PC-3 (cell line): ENCODE measurements at regions not wholly inside any gene's neighbourhood (a gene's known extent, or its start where the extent isn't known, plus 50 kb on each side); places are given as distances from the start of the nearest gene placed in this dataset.

Source experiments
- ATAC-seq: fragments of 200-7000 bp; cut with Tn5 transposase; 2 replicates; pipeline ENCODE4 v1.9.1; 2020; ENCODE audit warnings: mild to moderate bottlenecking, moderate library complexity
- BruUV-seq: library from RNA; stranded (reverse); fragments of 400-500 nt; replicated peaks from 2 replicates; lab custom pipeline; 2021; lab: Mats Ljungman, UMichigan
- CTCF ChIA-PET: fragments of 300-600 bp; sonication (Branson Sonifier 250); formaldehyde crosslinking; loops from one replicate; lab custom pipeline; 2022; ENCODE audit warnings: antibody characterized with exemption; lab: Charles Lee
- POLR2A ChIA-PET: fragments of 300-600 bp; sonication (Branson Sonifier 250); formaldehyde crosslinking; loops from one replicate; lab custom pipeline; 2022; ENCODE audit warnings: antibody characterized with exemption; ENCODE audit not compliant: unreplicated experiment; lab: Charles Lee
- DNase-seq: peaks from one replicate; pipeline ENCODE4 v3.0.0-alpha.2; 2015
- H2AFZ ChIP-seq: fragments of 300-600 bp; sonication (generic); 2 replicates; pipeline ENCODE4 v1.6.0; 2016; ENCODE audit warnings: antibody characterized with exemption, low read length
- H3F3A ChIP-seq: fragments of 300-600 bp; sonication (generic); one replicate; pipeline ENCODE4 v1.6.0; 2017; ENCODE audit warnings: antibody characterized with exemption, low read length, control low read depth, mild to moderate bottlenecking; ENCODE audit not compliant: unreplicated experiment
- H3K27ac ChIP-seq: fragments of 300-600 bp; sonication (generic); 2 replicates; pipeline ENCODE4 v1.5.1; 2016; ENCODE audit warnings: mild to moderate bottlenecking, low read length
- H3K27me3 ChIP-seq: fragments of 300-600 bp; sonication (generic); 2 replicates; pipeline ENCODE4 v1.6.1; 2016; ENCODE audit warnings: low read length, mixed read lengths
- H3K36me3 ChIP-seq: fragments of 300-600 bp; sonication (generic); 2 replicates; pipeline ENCODE4 v1.6.1; 2016; ENCODE audit warnings: low read depth, mixed run types, low read length, mixed read lengths
- H3K4me1 ChIP-seq: fragments of 300-600 bp; sonication (generic); 2 replicates; pipeline ENCODE4 v1.5.1; 2016; ENCODE audit warnings: low read length; ENCODE audit not compliant: insufficient read depth
- H3K4me2 ChIP-seq: fragments of 300-600 bp; sonication (generic); 2 replicates; pipeline ENCODE4 v1.6.0; 2016; ENCODE audit warnings: low read length
- H3K4me3 ChIP-seq: fragments of 300-600 bp; sonication (generic); 2 replicates; pipeline ENCODE4 v1.5.1; 2016; ENCODE audit warnings: mild to moderate bottlenecking, low read length, mixed read lengths
- H3K79me2 ChIP-seq: fragments of 300-600 bp; sonication (generic); 2 replicates; pipeline ENCODE4 v1.6.1; 2017; ENCODE audit warnings: low read length, mixed read lengths
- H3K9ac ChIP-seq: fragments of 300-600 bp; sonication (generic); 2 replicates; pipeline ENCODE4 v1.6.0; 2016; ENCODE audit warnings: mild to moderate bottlenecking, low read length
- H3K9me2 ChIP-seq: fragments of 300-600 bp; sonication (generic); replicated peaks from 2 replicates; pipeline ENCODE4 v1.6.1; 2016; ENCODE audit warnings: mixed run types, low read length, mixed read lengths
- H3K9me3 ChIP-seq: fragments of 300-600 bp; sonication (generic); 2 replicates; pipeline ENCODE4 v1.6.1; 2016; ENCODE audit warnings: low read length, mixed read lengths
- H4K20me1 ChIP-seq: fragments of 300-600 bp; sonication (generic); 2 replicates; pipeline ENCODE4 v1.6.1; 2016; ENCODE audit warnings: low read length, mixed read lengths
- CTCF ChIP-seq: fragments of 300-600 bp; sonication (generic); conservative IDR thresholded peaks from 2 replicates; pipeline ENCODE4 v1.5.1; 2017; ENCODE audit warnings: antibody characterized with exemption, low read depth, mild to moderate bottlenecking, low read length
- EZH2 ChIP-seq: fragments of 300-600 bp; sonication (generic); IDR thresholded peaks from one replicate; pipeline ENCODE4 v1.6.1; 2017; ENCODE audit warnings: antibody characterized with exemption, mild to moderate bottlenecking, low read length; ENCODE audit not compliant: unreplicated experiment
- EZH2phosphoT487 ChIP-seq: fragments of 300-600 bp; sonication (generic); IDR thresholded peaks from 2 replicates; pipeline ENCODE4 v1.6.1; 2018; ENCODE audit warnings: mild to moderate bottlenecking, antibody characterized with exemption, low read length, borderline replicate concordance
- intact Hi-C: fragments of 100-400 bp; cut with micrococcal nuclease; formaldehyde crosslinking; loops from 2 replicates; pipeline ENCODE4 v1.9.0; 2023

GRCh38 chr7:155927905-155928304, 115.6 kb upstream of the SHH start:
- POLR2A ChIA-PET = no interaction called here
- Histone ChIP-seq H3K9me2 (no peaks in the 10 kb centered on the region), H2AFZ (no peak overlapping the region), H3K4me1 (no peaks in the 10 kb centered on the region), H3K36me3 (no peaks in the 10 kb centered on the region), H3K27ac (no peak overlapping the region), H3K9me3 (no peaks in the 10 kb centered on the region), H3K4me3 (no peak overlapping the region), H3F3A (no peaks in the 10 kb centered on the region), H4K20me1 (no peaks in the 10 kb centered on the region), H3K9ac (no peak overlapping the region), H3K4me2 (no peak overlapping the region), H3K27me3 (no peaks in the 10 kb centered on the region), H3K79me2 (no peaks in the 10 kb centered on the region)
- intact Hi-C loops = no loop called here
- ATAC-seq = no peak
- TF ChIP-seq CTCF = no peak
- TF ChIP-seq EZH2phosphoT487 = no peak
- no peak for TF ChIP-seq EZH2
- no TSS peak for BruUV-seq
- no peak for DNase-seq
- CTCF ChIA-PET = no interaction called here

- H4K20me1 ChIP-seq = no peaks in the 10 kb centered on the region
- BruUV-seq = no TSS peak
- TF ChIP-seq CTCF (no peak), EZH2 (no peak), EZH2phosphoT487 (no peak)
- H3F3A ChIP-seq = no peaks in the 10 kb centered on the region
- ChIA-PET POLR2A (interaction anchor here (0.6 kb wide), 1 partner anchor 48 kb away, joined by 5 read pairs; no protein-coding TSS in a partner anchor), CTCF (no interaction called here)
- DNase-seq = no peak
- no peak overlapping the region for H2AFZ ChIP-seq
- no peak for ATAC-seq
- intact Hi-C loops = no loop called here
- H3K4me2 ChIP-seq = no peak overlapping the region
- no peaks in the 10 kb centered on the region for H3K9me2 ChIP-seq
- no peak overlapping the region for H3K4me3 ChIP-seq
- peaks cover 17% of the 10 kb centered on the region for H3K4me1 ChIP-seq
- H3K27me3 ChIP-seq = no peaks in the 10 kb centered on the region
- no peak overlapping the region for H3K27ac ChIP-seq
- no peaks in the 10 kb centered on the region for H3K9me3 ChIP-seq
- no peaks in the 10 kb centered on the region for H3K79me2 ChIP-seq
- H3K9ac ChIP-seq = no peak overlapping the region
- H3K36me3 ChIP-seq = no peaks in the 10 kb centered on the region
Measured at GRCh38 chr7:155925682-155926081, 113.4 kb upstream of the SHH start.

DNA sequence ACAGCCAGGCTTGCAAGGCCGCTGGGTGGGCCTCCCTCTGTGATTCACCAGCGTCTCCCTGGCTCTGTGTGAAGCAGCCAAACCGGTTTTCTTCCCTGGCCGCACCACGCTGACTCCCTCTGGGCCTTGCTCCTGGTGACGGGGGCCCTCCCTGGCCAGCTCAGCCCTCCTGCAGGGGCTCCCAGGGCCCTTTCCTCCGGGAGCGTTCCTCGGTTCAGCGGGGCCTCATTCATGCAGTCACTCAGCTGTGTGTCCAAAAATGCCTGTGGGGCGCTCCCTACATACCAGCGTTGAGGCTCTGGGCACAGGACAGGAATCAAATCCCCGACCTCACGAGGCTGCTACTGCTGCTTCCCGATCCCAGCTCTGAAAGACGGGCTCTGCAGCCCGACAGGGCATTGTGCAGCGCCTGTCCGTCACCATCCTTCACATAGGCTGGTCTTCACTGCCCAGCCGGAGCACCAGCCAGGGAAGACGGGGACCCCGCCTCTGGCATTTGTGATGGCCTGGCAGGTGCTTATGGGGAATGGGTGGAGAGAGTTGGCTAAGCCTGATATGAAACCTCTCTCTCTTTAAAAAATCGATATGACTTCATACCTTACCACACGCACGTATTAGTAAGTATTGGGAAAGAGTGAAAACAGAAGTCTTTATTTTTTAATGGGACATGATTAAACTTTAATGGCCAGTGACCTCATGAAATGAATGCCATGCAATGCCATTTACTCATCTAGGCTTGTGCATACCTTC, 110.0 kb upstream of the SHH start:
- Histone ChIP-seq H3K4me3 (no peak overlapping the region), H3K36me3 (no peaks in the 10 kb centered on the region), H3K9me2 (no peaks in the 10 kb centered on the region), H2AFZ (peak overlapping the region; percentile 47; the same call in 1 of the 2 replicates), H3F3A (no peaks in the 10 kb centered on the region), H3K9ac (peak overlapping the region; percentile 48; the same call in 1 of the 2 replicates), H3K9me3 (no peaks in the 10 kb centered on the region), H3K4me1 (peaks cover 48% of the 10 kb centered on the region), H3K4me2 (peak overlapping the region; percentile 73), H4K20me1 (no peaks in the 10 kb centered on the region), H3K27me3 (no peaks in the 10 kb centered on the region), H3K27ac (peak overlapping the region; percentile 78), H3K79me2 (no peaks in the 10 kb centered on the region)
- intact Hi-C loops = loop anchor here (1.0 kb wide), 1 partner anchor 29 kb away; no protein-coding TSS in a partner anchor
- no TSS peak for BruUV-seq
- ATAC-seq = peak; percentile 45
- peak; percentile 88 for DNase-seq
- ChIA-PET CTCF (interaction anchor here (0.6 kb wide), 1 partner anchor 40 kb away, joined by 3 read pairs; no protein-coding TSS in a partner anchor), POLR2A (no interaction called here)
- TF ChIP-seq CTCF (no peak), EZH2phosphoT487 (no peak), EZH2 (no peak)
